KG1 (cell line): ENCODE measurements at regions not wholly inside any gene's neighbourhood (a gene's known extent, or its start where the extent isn't known, plus 50 kb on each side); places are given as distances from the start of the nearest gene placed in this dataset.

Source experiments
- DNase-seq: peaks from one replicate; lab custom pipeline; 2025; lab: John Stamatoyannopoulos, UW

- DNase-seq, result no peak
These were observed 750.0 kb upstream of the CITED2 start for GRCh38 chr6:140124498-140124897.

DNA sequence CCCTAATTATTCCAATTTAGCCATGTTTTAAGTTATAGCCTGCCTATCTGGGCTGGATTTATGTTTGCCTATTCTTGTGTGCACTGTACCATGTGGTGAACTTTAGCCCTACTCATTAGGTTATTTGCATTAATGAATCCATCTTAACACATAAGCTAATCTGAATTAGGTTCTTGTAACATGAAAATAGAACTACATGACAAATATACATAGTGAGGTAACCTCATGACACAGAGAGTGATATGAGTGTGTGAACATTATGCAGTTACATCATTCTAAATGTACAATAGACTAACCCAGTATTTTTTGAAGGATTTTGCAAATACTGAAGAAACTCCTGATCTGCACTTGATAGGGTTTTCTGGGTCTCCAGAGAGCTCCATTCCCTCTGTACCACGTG is 733.7 kb upstream of the CITED2 start:
- DNase-seq, result no peak

DNA sequence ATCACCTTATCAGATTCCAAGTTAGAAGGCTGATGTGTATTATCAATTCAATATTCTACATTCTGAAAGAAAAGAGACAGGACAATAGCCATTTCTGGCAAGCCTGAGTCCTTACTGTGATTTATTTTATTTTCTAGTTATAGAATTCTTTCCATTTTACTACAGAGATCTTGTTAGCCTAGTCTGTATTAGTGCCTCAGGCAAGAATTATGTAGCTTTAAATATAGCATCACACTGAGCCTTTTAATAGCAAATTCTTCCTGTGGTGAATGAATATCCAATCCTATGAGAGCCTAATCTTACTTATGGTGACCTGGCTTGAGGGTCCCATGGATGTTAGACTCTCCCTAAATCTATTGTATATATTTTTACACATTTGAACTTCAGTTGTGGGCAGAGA is 732.8 kb upstream of the CITED2 start:
- DNase-seq, result no peak

DNA sequence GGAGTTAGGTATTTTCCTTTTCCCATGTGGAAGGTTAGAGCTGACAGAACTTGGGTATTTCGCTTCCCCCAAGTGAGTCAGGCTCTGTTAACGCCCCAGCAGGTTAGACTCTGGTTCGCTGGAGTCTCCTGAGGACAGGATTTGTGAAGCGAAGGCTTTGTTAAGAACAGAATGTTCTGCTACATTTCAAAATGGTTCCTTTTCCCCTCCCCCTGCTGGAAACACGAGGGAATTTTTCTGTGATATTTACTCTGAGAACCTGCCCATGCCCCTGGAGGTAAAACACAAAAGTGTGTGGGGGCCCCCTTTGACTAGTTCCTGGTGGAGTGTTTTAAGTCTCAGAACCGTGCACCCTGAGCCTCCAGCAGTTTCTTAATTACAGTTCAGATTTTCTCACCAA is 731.4 kb upstream of the CITED2 start:
- DNase-seq, result no peak

- no peak for DNase-seq
These were observed 730.8 kb upstream of the CITED2 start for GRCh38 chr6:140105241-140105640.

DNA sequence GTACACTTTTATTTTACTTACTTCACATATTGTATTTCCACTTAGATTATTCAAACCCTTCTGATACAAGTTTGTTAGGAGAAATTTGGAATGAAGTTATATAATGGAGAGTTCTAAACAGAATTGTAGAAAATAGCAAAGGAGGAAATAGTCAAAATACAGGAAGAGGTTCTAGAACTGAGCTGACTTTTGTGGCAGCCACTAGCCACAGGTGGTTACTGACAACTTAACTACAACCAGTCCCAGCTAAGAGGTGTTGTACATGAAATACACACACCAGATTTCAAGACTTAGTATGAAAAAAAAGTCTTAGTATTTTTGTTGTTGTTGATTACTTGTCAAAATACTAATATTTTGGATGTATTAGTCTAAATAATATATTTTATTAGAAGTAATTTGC is 727.4 kb upstream of the CITED2 start:
- DNase-seq, result no peak

- DNase-seq, result no peak
These were observed 726.9 kb upstream of the CITED2 start for GRCh38 chr6:140101367-140101766.

DNA sequence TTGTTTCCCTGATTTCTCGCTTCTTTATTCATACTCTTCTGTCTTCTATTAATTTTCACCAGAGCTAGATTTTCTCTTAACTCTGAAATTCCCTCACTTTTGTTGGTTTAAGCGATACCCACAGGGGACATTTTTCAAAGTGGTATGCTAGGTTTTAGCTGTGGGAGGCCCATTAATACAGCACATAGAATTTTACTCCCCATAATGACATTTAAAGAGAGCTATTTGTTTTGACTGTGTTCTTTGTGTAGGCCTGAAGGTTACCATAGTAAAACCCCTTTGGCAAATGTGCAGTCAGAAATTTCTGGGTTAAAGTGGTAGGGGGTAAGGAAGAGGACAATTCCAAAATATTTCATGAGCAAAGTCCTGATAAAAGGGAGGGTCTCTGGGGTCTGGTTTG is 721.1 kb upstream of the CITED2 start:
- no peak for DNase-seq

- DNase-seq, result no peak
These were observed 717.4 kb upstream of the CITED2 start for GRCh38 chr6:140091895-140092294.

DNA sequence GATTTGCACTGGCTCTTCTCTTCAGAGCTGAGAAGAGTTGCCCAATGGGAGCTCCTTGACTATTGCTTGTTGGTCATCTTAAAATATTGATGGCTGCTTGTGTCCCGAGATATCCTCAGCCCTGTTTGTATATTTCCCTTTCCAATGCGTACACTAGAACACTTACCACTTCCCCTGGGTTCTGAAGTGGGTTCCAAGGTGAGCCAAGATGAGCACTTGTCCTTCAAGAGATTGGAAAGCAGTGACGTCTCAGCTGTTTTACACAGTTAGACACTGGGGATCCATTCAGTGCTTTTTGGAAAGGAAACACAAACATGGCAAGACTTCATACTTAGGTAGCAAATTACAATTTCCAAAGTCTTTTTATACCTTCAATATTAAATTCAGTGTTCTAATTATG is 716.4 kb upstream of the CITED2 start:
- DNase-seq, result no peak

DNA sequence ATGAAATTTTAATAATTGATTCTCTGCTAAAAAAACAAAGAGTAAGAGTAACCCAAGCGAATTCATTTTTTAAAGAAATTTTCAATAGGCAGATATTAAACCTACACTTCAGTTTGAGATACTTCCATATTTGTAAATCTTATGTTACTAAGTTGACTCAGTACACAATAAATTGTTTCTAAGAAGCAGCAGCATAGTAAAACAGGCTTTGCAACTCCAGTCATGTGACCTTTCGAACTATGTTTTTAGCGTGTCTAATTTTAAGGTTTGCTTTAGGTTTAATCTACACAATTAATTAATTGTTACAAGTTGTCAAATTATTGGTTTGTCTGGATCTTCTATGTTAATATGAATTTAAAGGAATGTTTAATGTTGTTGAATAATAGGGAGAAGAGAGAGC is 708.9 kb upstream of the CITED2 start:
- no peak for DNase-seq

DNA sequence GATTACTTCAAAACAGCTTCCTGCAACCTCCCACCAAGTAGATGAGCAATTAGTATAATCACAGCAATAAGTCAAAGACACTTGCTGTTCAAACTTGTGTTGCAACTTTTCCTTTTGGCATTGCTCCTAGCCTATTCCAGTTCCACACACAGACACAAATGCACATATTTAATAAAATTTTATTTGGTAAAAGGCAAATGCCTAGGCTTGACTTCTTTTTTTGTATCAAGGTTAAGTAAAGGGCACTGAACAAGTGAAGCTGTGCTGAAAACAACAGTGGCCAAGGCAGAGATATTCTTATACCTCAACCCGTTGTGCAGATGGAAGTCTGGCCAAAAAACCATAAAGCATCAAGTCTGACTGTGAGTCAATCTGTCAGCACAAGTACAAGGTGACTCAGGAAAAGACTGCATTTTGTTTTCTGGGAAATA is 708.4 kb upstream of the CITED2 start:
- DNase-seq, result no peak

GRCh38 chr6:140079328-140079727 is 704.9 kb upstream of the CITED2 start:
- DNase-seq, result no peak

- no peak for DNase-seq
These were observed 704.2 kb upstream of the CITED2 start for GRCh38 chr6:140078561-140079125.

GRCh38 chr6:140077827-140078560 is 703.5 kb upstream of the CITED2 start:
- no peak for DNase-seq

- no peak for DNase-seq
These were observed 701.7 kb upstream of the CITED2 start for GRCh38 chr6:140076105-140076504.

GRCh38 chr6:140073456-140073855 is 699.0 kb upstream of the CITED2 start:
- no peak for DNase-seq

DNA sequence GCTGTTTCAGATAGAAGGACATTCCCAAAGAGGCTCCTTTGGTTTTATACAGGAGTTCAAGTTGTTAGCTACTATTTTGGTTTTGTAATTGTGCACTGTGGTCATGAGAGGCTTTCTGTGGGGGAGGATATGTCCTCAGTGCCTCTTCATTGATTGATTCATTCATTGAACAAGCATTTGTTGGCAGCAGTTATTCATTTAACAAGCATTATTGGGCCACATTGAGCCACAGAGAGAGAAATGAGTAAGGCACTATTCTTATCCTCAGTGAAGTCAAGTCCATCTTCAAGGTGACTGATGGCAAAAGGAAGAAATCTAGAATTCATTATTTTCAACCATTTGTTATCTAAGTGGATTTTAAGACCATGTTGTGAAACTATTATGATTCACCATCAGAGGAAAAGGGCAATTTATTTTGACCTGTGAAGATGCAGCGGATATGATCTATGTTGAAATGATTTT is 697.2 kb upstream of the CITED2 start:
- DNase-seq, result no peak

GRCh38 chr6:140070846-140071473 is 696.5 kb upstream of the CITED2 start:
- DNase-seq, result no peak

- DNase-seq, result no peak
These were observed 695.1 kb upstream of the CITED2 start for GRCh38 chr6:140069576-140069975.

DNA sequence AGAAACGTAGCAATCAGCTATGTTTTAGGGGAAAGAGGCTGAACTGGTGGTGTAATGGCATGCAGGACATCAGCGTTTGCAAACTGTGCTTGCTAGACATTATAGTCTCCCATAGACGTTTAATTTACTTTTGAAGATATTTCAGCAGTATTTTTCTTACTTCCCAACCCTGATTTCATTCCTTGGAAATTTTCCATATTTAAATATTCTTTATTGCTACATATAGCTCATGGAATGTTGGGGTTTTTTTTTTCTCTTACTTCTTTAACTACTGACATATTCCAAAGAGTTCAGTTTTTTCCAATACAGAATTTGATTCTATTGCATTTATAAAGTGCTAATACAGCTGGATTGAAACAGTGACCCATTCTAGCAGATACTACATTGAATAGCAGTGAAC is 694.4 kb upstream of the CITED2 start:
- DNase-seq, result no peak

DNA sequence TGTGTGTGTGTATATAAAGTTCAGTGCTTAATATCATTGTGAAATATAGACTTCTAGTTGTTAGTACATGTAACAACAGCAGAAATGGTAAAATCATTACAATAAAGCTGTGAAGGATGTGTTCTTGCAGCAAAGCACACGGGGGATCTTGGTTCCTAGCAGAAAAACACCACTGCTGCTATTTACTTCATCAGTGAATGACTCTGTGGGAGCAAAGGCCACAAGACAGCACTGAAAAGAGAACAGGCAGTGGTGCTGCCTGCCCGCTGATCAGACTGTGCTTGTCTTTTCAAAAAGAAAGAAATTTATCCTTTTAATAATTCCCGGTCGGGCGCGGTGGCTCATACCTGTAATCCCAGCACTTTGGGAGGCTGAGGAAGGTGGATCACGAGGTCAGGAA is 689.9 kb upstream of the CITED2 start:
- no peak for DNase-seq

GRCh38 chr6:140063021-140063399 is 688.6 kb upstream of the CITED2 start:
- DNase-seq, result no peak
